ENCODE measurements at regions not wholly inside any gene's neighbourhood (a gene's known extent, or its start where the extent isn't known, plus 50 kb on each side); places are given as distances from the start of the nearest gene placed in this dataset.

- TF ChIP-seq POLR2A (IDR thresholded peaks at IDR 0.05) (no peak), CTCF (IDR thresholded peaks at IDR 0.05) (no peak)
These were observed 215.0 kb upstream of the CDIN1 start for GRCh38 chr15:36364377-36364776.

All from lower leg skin (tissue), 3 donors.